Fibroblast of skin of scalp (primary cell): ENCODE measurements at regions not wholly inside any gene's neighbourhood (a gene's known extent, or its start where the extent isn't known, plus 50 kb on each side); places are given as distances from the start of the nearest gene placed in this dataset.
"Not testable (repeated sequence)": the region's sequence is repeated elsewhere in the genome, so short reads cannot be mapped to it uniquely, and the experiment has no call there.

Experiments used
- DNase-seq: peaks from one replicate; pipeline ENCODE4 v3.0.0-alpha.2; 2013

- DNase-seq = no peak
These were observed 155.9 kb downstream of the SEC23IP start for GRCh38 chr10:120048391-120048790.

- DNase-seq = no peak
These were observed 159.1 kb downstream of the SEC23IP start for GRCh38 chr10:120051671-120052070.

DNA sequence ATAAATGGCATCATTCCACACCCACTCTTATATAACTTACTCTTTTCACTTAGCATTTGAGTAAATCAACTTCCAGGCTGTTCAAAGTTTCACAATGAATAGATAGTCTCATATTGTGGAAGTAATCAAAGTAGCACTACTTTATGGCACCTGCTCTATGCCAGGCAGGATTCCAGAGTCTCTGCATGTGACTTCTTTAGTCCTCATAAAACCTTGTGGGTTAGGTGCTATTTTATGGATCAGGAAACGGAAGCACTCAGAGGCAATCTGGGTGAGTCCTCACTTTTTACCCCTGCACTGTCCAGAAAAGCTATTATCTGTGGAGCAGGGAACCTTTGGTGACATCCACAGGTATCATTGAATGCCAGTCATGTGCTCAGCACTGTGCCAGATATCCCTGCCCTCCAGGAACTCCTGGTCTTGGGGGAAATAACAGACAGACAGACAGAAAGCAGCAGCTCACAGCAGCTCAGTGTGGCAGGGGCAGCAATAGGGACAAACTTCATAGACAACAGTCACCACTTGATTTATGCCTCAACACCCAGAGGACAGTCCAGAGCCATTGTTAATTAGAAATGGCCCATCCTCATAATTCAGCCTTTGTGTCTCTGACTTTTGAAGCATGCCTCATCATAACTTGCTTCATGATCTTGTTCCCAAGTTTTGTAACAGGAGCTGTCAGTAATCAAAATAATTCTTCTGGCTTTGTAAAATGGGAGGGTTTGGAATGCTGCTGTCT lies 160.6 kb downstream of the SEC23IP start:
- DNase-seq = no peak

DNA sequence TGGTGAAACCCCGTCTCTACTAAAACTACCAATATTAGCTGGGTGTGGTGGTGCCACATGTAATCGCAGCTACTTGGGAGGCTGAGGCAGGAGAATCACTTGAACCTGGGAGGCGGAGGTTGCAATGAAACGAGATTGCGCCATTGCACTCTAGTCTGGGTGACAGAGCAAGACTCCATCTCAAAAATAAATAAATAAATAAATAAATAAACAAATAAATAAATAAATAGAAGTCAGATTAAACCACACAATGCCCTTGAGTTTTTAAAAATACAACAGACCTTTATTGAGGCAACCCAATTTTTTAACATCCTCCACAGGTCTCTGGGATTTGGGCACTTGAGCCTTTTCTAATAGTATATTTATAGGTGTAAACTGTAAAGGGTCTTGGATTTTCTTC lies 167.3 kb downstream of the SEC23IP start:
- not testable (repeated sequence) for DNase-seq

GRCh38 chr10:120067427-120067826 lies 174.9 kb downstream of the SEC23IP start:
- no peak for DNase-seq

DNA sequence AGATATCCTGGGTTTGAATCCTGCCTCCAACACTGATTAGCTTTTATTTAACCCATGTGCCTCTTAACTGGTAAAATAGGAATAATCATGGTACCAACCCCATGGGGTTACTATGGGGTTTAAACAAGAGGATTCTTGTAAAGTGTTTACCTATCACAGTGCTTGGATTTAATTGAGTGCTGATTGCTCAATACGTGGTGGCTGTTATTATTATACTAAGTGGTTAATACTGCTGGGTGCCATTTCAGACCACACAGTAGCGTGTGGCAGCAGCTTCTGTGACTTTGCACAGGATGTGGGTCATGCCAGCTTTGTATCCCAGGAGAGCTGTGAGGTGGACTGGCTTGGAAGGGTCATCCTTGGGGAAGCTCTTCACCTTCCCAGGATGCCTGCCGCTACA lies 177.2 kb downstream of the SEC23IP start:
- no peak for DNase-seq

GRCh38 chr10:120075349-120075748 lies 182.8 kb downstream of the SEC23IP start:
- DNase-seq = no peak

- no peak for DNase-seq
These were observed 184.6 kb downstream of the SEC23IP start for GRCh38 chr10:120076996-120077706.

- no peak for DNase-seq
These were observed 185.4 kb downstream of the SEC23IP start for GRCh38 chr10:120077707-120078492.

GRCh38 chr10:120085096-120085796 lies 192.7 kb downstream of the SEC23IP start:
- no peak for DNase-seq

DNA sequence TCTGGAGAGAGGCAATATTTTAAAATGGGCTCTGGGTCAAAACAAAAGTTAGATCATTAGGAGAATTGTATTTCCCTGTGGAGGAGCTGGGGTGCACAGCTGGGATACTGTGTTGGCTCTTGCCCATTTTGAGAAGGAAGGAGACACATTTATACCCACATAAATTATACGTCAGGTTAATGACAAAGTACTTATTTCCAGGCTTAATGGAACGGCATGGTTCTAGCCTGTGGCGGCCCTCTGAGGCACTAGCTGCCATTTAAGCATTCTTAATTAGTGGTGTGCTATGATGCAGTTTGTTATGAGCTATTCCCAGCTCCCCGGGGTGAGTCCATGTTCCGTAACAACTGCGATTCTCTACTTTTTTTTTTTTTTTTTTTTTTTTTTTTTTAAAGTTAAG lies 193.5 kb downstream of the SEC23IP start:
- no peak for DNase-seq

DNA sequence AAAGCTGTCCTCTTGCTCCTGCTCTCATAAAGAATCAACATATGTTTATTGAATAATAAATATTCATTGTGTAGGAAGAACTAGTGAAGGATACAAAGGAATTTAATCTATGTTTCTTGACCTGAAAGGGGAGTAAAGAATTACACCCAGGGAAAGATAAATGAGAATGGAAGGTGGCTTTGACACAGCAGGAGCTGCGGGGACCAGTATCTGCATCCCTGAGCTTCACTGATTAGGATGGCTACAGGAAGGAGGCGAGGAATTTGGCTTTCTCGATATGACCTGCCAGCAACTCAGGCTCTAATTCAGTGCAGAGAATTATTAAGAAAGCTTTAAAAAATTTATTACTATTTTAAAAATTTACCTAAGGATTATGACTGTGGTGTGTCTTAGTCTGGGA lies 194.6 kb downstream of the SEC23IP start:
- DNase-seq = no peak

- no peak for DNase-seq
These were observed 203.3 kb downstream of the SEC23IP start for GRCh38 chr10:120095875-120096274.

DNA sequence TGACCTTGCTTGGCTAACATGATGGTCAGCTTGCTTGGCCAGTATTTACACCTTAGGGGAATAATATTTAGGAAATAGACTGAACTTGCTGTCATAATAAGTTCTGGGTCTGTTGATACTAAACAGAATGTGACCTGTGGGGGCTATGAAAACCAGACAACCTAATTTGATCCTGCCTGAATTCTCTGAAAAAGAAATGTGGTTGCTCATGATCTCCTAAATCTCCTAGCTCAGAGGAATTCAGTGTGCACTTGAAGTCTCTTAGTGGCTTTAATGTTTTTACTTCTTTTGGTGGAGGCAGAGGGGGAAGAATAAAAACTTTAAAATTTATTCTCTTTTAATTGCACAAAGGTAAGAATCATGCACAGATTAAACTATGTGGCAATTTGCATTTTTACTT lies 205.2 kb downstream of the SEC23IP start:
- no peak for DNase-seq

GRCh38 chr10:120098232-120098930 lies 205.9 kb downstream of the SEC23IP start:
- no peak for DNase-seq

GRCh38 chr10:120103738-120104560 lies 211.4 kb downstream of the SEC23IP start:
- DNase-seq = no peak

DNA sequence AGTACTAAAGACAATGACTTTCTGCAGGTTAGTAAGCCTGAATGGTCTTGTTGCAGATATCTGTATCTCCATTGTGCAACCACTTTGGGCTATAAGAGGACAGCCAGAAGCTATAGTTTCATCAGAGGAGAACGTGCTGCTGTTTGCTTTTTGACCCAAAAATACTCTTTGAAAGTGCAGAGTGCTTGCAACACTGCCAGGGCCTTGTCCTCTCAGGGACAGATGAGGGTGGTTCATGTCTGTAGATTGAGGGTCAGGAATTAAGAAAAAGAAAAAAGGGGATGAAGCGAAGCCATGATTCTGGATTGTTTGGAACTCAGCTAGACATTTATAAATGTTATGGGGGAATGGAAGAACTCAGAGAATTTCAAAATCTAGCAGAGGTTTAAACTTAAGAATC lies 212.5 kb downstream of the SEC23IP start:
- DNase-seq = no peak

- no peak for DNase-seq
These were observed 213.0 kb downstream of the SEC23IP start for GRCh38 chr10:120105492-120105891.

GRCh38 chr10:120108916-120109315 lies 216.4 kb downstream of the SEC23IP start:
- no peak for DNase-seq

DNA sequence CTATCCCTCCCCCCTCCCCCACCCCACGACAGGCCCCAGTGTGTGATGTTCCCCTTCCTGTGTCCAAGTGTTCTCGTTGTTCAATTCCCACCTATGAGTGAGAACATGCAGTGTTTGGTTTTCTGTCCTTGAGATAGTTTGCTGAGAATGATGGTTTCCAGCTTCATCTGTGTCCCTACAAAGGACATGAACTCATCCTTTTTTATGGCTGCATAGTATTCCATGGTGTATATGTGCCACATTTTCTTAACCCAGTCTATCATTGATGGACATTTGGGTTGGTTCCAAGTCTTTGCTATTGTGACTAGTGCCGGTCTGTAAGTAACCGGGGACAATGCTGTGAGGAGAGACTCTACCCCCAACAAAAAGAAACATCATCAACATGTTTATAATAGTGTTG lies 217.2 kb downstream of the SEC23IP start:
- not testable (repeated sequence) for DNase-seq

GRCh38 chr10:120110196-120110595 lies 217.7 kb downstream of the SEC23IP start:
- no peak for DNase-seq
